Natural killer cell treated with Interleukin-12 subunit alpha and Interleukin-12 subunit beta and Interleukin-15 and Interleukin-18, amount 100 ng/mL, for 72 hours (primary cell): ENCODE measurements at regions not wholly inside any gene's neighbourhood (a gene's known extent, or its start where the extent isn't known, plus 50 kb on each side); places are given as distances from the start of the nearest gene placed in this dataset.

Source experiments
- ATAC-seq, 2 donors: fragments of 150-1000 bp; cut with Tn5 transposase in 1 of 2; sonication (Bioruptor Pico), chemical (Tn5 transposase) in 1 of 2; 2 replicates each; pipeline ENCODE4 v1.10.0; 2021
- DNase-seq: peaks from one replicate; pipeline ENCODE4 v3.0.0; 2022; ENCODE audit warnings: low spot score
- H3K27ac Mint-ChIP-seq, 2 donors: 1 replicate in 1 of 2; 2 replicates in 1 of 2; pipeline ENCODE4 v1.8.0; 2022; ENCODE audit warnings: mixed read lengths in 2 of 2, mild to moderate bottlenecking in 1 of 2, moderate library complexity in 1 of 2
- H3K27me3 Mint-ChIP-seq, 2 donors: 1 replicate in 1 of 2; 2 replicates in 1 of 2; pipeline ENCODE4 v1.8.0; 2022; ENCODE audit warnings: mixed read lengths in 2 of 2
- H3K36me3 Mint-ChIP-seq: one replicate; pipeline ENCODE4 v1.8.0; 2022; ENCODE audit warnings: mixed read lengths
- H3K4me1 Mint-ChIP-seq, 2 donors: 1 replicate in 1 of 2; 2 replicates in 1 of 2; pipeline ENCODE4 v1.8.0; 2022; ENCODE audit warnings: low read depth in 2 of 2, mixed read lengths in 2 of 2, mild to moderate bottlenecking in 1 of 2
- H3K4me3 Mint-ChIP-seq: one replicate; pipeline ENCODE4 v1.8.0; 2022; ENCODE audit warnings: mixed read lengths
- H3K9me3 Mint-ChIP-seq: 2 replicates; pipeline ENCODE4 v1.8.0; 2022; ENCODE audit warnings: mixed read lengths

GRCh38 chr12:76249501-76249900 lies 98.7 kb downstream of the BBS10 start:
- Mint-ChIP-seq H3K4me1 (no peaks in the 10 kb centered on the region), H3K9me3 (no peaks in the 10 kb centered on the region), H3K27ac (no peak overlapping the region), H3K27me3 (peaks cover 14 to 39% of the 10 kb centered on the region in 2 donors), H3K4me3 (no peak overlapping the region), H3K36me3 (no peaks in the 10 kb centered on the region)
- ATAC-seq (no peak), DNase-seq (no peak)

- no peak overlapping the region for H3K27ac Mint-ChIP-seq
- no peaks in the 10 kb centered on the region for H3K4me1 Mint-ChIP-seq
- no peak overlapping the region for H3K4me3 Mint-ChIP-seq
- H3K27me3 Mint-ChIP-seq: peaks cover 16 to 46% of the 10 kb centered on the region in 2 donors
- DNase-seq (no peak), ATAC-seq (no peak)
- H3K36me3 Mint-ChIP-seq: no peaks in the 10 kb centered on the region
- H3K9me3 Mint-ChIP-seq: no peaks in the 10 kb centered on the region
These were observed 100.2 kb downstream of the BBS10 start for GRCh38 chr12:76247992-76248391.

GRCh38 chr12:76247026-76247646 lies 101.1 kb downstream of the BBS10 start:
- Mint-ChIP-seq H3K27me3 (peaks cover 18 to 46% of the 10 kb centered on the region in 2 donors), H3K4me1 (no peaks in the 10 kb centered on the region), H3K36me3 (no peaks in the 10 kb centered on the region), H3K27ac (no peak overlapping the region), H3K9me3 (no peaks in the 10 kb centered on the region), H3K4me3 (no peak overlapping the region)
- DNase-seq (no peak), ATAC-seq (no peak)

GRCh38 chr12:76246611-76247010 lies 101.6 kb downstream of the BBS10 start:
- Mint-ChIP-seq H3K36me3 (no peaks in the 10 kb centered on the region), H3K9me3 (no peaks in the 10 kb centered on the region), H3K27me3 (peaks cover 18 to 45% of the 10 kb centered on the region in 2 donors), H3K27ac (no peak overlapping the region), H3K4me3 (no peak overlapping the region), H3K4me1 (no peaks in the 10 kb centered on the region)
- no peak for ATAC-seq
- no peak for DNase-seq

GRCh38 chr12:76244300-76244699 lies 103.9 kb downstream of the BBS10 start:
- no peak for ATAC-seq
- H3K27ac Mint-ChIP-seq: no peak overlapping the region
- H3K27me3 Mint-ChIP-seq: peaks cover 13 to 30% of the 10 kb centered on the region in 2 donors
- no peaks in the 10 kb centered on the region for H3K4me1 Mint-ChIP-seq
- DNase-seq: no peak
- H3K4me3 Mint-ChIP-seq: no peak overlapping the region
- no peaks in the 10 kb centered on the region for H3K36me3 Mint-ChIP-seq
- no peaks in the 10 kb centered on the region for H3K9me3 Mint-ChIP-seq

GRCh38 chr12:76242813-76243550 lies 105.2 kb downstream of the BBS10 start:
- Mint-ChIP-seq H3K27me3 (peaks cover 8 to 18% of the 10 kb centered on the region in 2 donors), H3K36me3 (no peaks in the 10 kb centered on the region), H3K4me3 (no peak overlapping the region), H3K27ac (no peak overlapping the region), H3K9me3 (no peaks in the 10 kb centered on the region), H3K4me1 (no peaks in the 10 kb centered on the region)
- no peak for ATAC-seq
- no peak for DNase-seq

GRCh38 chr12:76241371-76241770 lies 106.8 kb downstream of the BBS10 start:
- Mint-ChIP-seq H3K36me3 (no peaks in the 10 kb centered on the region), H3K27me3 (peaks cover 4 to 18% of the 10 kb centered on the region in 2 donors), H3K9me3 (no peaks in the 10 kb centered on the region), H3K4me3 (no peak overlapping the region), H3K4me1 (no peaks in the 10 kb centered on the region), H3K27ac (no peak overlapping the region)
- DNase-seq (no peak), ATAC-seq (no peak)

- Mint-ChIP-seq H3K27ac (no peak overlapping the region), H3K9me3 (no peaks in the 10 kb centered on the region), H3K27me3 (peaks cover 4 to 12% of the 10 kb centered on the region in 2 donors), H3K4me1 (no peaks in the 10 kb centered on the region), H3K36me3 (no peaks in the 10 kb centered on the region), H3K4me3 (no peak overlapping the region)
- no peak for ATAC-seq
- DNase-seq: no peak
These were observed 107.9 kb downstream of the BBS10 start for GRCh38 chr12:76240281-76240680.

- Mint-ChIP-seq H3K27ac (no peak overlapping the region), H3K9me3 (no peaks in the 10 kb centered on the region), H3K27me3 (peaks cover 0 to 3% of the 10 kb centered on the region in 2 donors), H3K4me3 (no peak overlapping the region), H3K36me3 (no peaks in the 10 kb centered on the region), H3K4me1 (no peaks in the 10 kb centered on the region)
- DNase-seq (no peak), ATAC-seq (no peak)
These were observed 109.5 kb downstream of the BBS10 start for GRCh38 chr12:76238688-76239087.

GRCh38 chr12:76237086-76237701 lies 111.0 kb downstream of the BBS10 start:
- Mint-ChIP-seq H3K9me3 (no peaks in the 10 kb centered on the region), H3K27ac (no peak overlapping the region), H3K4me1 (no peaks in the 10 kb centered on the region), H3K4me3 (no peak overlapping the region), H3K36me3 (no peaks in the 10 kb centered on the region), H3K27me3 (no peaks in the 10 kb centered on the region)
- ATAC-seq: no peak
- no peak for DNase-seq

GRCh38 chr12:76236640-76237039 lies 111.6 kb downstream of the BBS10 start:
- Mint-ChIP-seq H3K4me1 (no peaks in the 10 kb centered on the region), H3K9me3 (no peaks in the 10 kb centered on the region)
- ATAC-seq: no peak

GRCh38 chr12:76234741-76235140 lies 113.5 kb downstream of the BBS10 start:
- no peak overlapping the region for H3K4me3 Mint-ChIP-seq
- H3K27me3 Mint-ChIP-seq: peaks cover 3 to 7% of the 10 kb centered on the region in 2 donors

More at GRCh38 chr12:76236640-76237039, 111.6 kb downstream of the BBS10 start:
- DNase-seq: no peak
- H3K4me3 Mint-ChIP-seq: no peak overlapping the region
- no peak overlapping the region for H3K27ac Mint-ChIP-seq
- H3K36me3 Mint-ChIP-seq: no peaks in the 10 kb centered on the region
- H3K27me3 Mint-ChIP-seq: no peaks in the 10 kb centered on the region

GRCh38 chr12:76232013-76232412 lies 116.2 kb downstream of the BBS10 start:
- Mint-ChIP-seq H3K4me3 (no peak overlapping the region), H3K36me3 (no peaks in the 10 kb centered on the region), H3K4me1 (no peaks in the 10 kb centered on the region), H3K9me3 (no peaks in the 10 kb centered on the region), H3K27ac (no peak overlapping the region), H3K27me3 (peaks cover 5 to 21% of the 10 kb centered on the region in 2 donors)
- DNase-seq (no peak), ATAC-seq (peak; percentile 24 to 40)

More at GRCh38 chr12:76234741-76235140, 113.5 kb downstream of the BBS10 start:
- no peak for DNase-seq
- no peaks in the 10 kb centered on the region for H3K4me1 Mint-ChIP-seq
- H3K36me3 Mint-ChIP-seq: no peaks in the 10 kb centered on the region
- no peaks in the 10 kb centered on the region for H3K9me3 Mint-ChIP-seq
- no peak for ATAC-seq
- no peak overlapping the region for H3K27ac Mint-ChIP-seq

GRCh38 chr12:76226956-76227355 lies 121.3 kb downstream of the BBS10 start:
- Mint-ChIP-seq H3K27me3 (peaks cover 13 to 30% of the 10 kb centered on the region in 2 donors), H3K27ac (no peak overlapping the region), H3K36me3 (no peaks in the 10 kb centered on the region), H3K4me1 (no peaks in the 10 kb centered on the region), H3K4me3 (no peak overlapping the region), H3K9me3 (no peaks in the 10 kb centered on the region)
- no peak for DNase-seq
- no peak for ATAC-seq
